ENCODE measurements at regions not wholly inside any gene's neighbourhood (a gene's known extent, or its start where the extent isn't known, plus 50 kb on each side); places are given as distances from the start of the nearest gene placed in this dataset.

GRCh38 chr17:65477600-65477999, 83.8 kb downstream of the AXIN2 start:
- FAIRE-seq (no peak), DNase-seq (ENCODE audit: extremely low spot score, insufficient read length, low read depth) (no peak)

DNA sequence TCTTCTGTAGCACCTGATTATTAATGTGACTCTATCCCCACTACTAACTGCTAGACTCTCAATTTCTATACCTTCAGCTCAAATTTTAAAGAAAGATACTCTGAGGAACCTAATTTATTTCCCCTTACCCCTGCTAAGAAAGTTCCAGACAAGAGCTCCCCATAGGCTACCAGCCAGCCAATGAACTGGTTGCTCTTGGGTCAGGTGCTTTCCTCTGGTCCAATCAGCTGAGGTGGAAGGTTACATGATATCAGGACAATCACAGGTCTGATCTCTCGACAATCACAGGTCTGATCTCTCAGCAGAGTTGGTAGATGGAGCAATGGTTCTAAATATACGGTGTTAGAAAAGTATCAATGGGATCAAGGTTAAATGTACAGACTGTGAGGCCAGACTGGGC, 86.8 kb downstream of the AXIN2 start:
- FAIRE-seq, result no peak
- no peak for DNase-seq (ENCODE audit: extremely low spot score, insufficient read length, low read depth)

DNA sequence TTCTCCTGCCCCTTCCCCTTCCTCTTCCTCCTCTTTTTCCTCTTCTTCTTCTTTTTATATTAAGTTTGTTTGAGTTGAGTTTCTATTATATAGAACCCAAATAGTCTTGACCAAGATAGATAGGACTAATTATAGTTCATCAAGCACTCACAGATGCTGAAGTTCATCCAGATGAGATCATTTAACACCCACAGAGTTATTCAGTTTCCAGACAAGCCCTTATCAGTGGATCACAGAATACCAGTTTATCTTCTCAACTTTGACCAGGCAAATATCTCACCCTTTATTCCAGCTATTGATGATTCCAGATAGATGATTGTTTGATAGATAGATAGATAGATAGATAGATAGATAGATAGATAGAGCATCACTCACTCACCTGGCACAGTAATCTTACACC, 87.5 kb downstream of the AXIN2 start:
- DNase-seq (ENCODE audit: extremely low spot score, insufficient read length, low read depth) (no peak), FAIRE-seq (no peak)

GRCh38 chr17:65473363-65473762, 88.1 kb downstream of the AXIN2 start:
- FAIRE-seq (no peak), DNase-seq (ENCODE audit: extremely low spot score, insufficient read length, low read depth) (no peak)

GRCh38 chr17:65472666-65473309, 88.7 kb downstream of the AXIN2 start:
- DNase-seq (ENCODE audit: extremely low spot score, insufficient read length, low read depth) (no peak), FAIRE-seq (no peak)

DNA sequence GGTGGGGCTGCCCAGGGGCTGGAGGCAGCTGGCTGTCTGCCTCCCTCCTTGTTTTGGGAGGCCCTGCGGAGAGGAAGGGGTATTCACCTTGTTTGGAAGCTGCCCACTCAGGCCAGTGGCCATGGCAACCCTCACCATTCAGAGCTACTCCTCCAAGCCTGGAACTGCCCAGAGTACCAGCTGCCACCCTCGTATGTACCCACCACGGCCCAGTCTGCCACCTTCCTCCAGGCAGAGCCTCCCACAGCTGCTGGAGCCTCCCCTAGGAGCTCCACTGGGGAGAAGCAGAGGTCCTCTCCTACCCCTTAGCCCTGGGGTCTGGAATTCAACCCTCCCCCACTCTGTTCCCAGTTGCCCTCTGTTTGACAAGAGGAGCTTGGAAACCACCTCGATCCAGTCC, 90.7 kb downstream of the AXIN2 start:
- DNase-seq (ENCODE audit: extremely low spot score, insufficient read length, low read depth) (no peak), FAIRE-seq (no peak)

GRCh38 chr17:65468321-65468720, 93.1 kb downstream of the AXIN2 start:
- no peak for FAIRE-seq

GRCh38 chr17:65467156-65467555, 94.3 kb downstream of the AXIN2 start:
- no peak for DNase-seq (ENCODE audit: extremely low spot score, insufficient read length, low read depth)
- no peak for FAIRE-seq

More at GRCh38 chr17:65468321-65468720, 93.1 kb downstream of the AXIN2 start:
- no peak for DNase-seq (ENCODE audit: extremely low spot score, insufficient read length, low read depth)

GRCh38 chr17:65466547-65466946, 94.9 kb downstream of the AXIN2 start:
- FAIRE-seq, result no peak
- DNase-seq (ENCODE audit: extremely low spot score, insufficient read length, low read depth), result no peak

GRCh38 chr17:65463242-65463641, 98.2 kb downstream of the AXIN2 start:
- no peak for FAIRE-seq
- no peak for DNase-seq (ENCODE audit: extremely low spot score, insufficient read length, low read depth)

GRCh38 chr17:65459677-65460347, 101.6 kb downstream of the AXIN2 start:
- FAIRE-seq, result no peak

GRCh38 chr17:65457635-65458257, 103.7 kb downstream of the AXIN2 start:
- DNase-seq (ENCODE audit: extremely low spot score, insufficient read length, low read depth) (no peak), FAIRE-seq (no peak)

More at GRCh38 chr17:65459677-65460347, 101.6 kb downstream of the AXIN2 start:
- DNase-seq (ENCODE audit: extremely low spot score, insufficient read length, low read depth), result no peak

- no peak for FAIRE-seq
- DNase-seq (ENCODE audit: extremely low spot score, insufficient read length, low read depth), result no peak
Measured at GRCh38 chr17:65457183-65457582, 104.3 kb downstream of the AXIN2 start.

DNA sequence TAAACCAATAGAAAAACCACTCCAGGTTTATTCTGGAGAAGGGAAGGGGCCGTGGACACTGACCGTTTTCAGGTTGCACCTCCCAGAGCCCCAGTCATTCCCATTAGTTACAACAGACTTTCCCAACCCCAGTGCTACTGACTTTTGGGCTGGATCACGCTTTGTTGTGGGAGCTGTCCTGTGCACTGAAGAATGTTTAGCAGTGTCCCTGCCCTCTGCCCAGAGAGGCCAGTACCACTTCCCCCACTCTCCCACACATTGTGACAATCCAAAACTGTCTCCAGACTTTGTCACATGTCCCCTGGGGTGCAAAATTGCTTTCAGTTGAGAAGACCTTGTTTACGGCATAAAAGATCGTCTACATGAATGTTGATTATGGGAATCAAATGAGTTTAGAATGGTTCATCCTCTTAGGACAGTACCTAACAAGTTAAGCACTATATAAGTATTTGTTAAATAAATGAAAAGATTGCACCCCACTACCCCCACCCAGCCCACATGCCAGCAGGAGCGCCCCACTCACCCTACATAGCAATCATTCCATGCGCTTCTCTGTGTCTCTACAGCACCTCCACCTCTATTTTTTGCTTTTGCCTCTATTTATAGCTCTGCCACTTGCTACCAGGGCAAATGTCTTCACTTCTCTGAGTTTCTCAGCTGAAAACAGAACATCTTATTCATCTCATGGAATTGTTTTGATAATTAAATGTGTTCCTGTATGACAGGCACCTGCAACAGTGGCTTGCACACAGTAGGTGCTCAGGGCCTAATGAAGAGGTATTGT, 104.9 kb downstream of the AXIN2 start:
- FAIRE-seq (no peak), DNase-seq (ENCODE audit: extremely low spot score, insufficient read length, low read depth) (no peak)

DNA sequence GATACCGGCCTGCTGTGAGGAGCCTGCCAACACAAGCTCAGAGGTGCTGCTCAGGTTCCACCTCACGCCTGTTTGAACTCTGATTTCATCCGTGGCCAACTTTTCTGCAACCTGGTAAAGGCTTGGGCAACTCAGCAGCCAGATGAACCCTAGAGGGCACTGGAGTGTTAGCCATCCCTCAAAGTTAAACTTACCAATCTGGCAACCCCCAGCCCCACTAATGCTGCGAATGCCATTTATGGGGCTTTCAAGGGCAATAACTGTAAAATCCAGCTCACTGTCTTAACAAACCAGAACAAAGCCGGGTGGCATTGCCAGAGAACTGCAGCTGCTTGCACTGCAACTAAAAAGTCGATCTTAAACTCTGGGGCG, 105.5 kb downstream of the AXIN2 start:
- FAIRE-seq (no peak), DNase-seq (ENCODE audit: extremely low spot score, insufficient read length, low read depth) (no peak)

DNA sequence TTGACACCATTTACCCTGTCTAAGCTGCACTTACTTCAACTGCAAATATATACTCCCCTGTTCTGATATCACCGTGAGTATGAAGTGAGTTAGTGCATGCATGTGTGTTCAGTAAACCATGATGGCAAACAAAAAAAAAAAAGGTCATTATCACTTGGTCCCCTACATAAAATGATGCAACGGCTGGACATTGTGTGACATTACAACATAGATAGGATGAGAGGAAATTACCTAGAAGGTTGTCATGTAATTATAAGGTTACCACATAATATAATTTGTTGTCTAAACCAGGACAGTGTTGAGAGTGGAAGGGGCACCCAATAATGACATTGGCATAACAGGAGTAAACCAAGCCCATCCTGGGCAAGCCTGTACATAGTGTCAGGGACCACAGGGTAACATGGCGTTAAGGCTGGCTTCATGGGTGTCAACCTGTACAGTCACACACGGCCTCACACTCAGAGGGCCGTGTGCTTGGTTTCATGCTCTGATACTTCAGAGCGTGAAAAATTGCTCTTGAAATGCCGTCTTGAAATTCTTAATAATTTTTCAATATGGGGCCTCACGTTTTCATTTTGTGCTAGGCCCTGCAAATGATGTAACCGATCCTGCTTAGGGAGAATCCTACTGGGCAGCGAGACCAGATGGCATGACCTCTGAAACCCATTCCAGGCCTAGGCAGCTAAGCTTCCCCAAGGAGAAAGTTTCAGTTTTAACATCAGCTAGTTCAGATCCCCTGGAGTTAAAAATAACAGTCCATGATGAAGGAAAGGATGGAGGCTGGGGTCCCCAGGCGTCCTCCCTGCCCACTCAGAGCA, 106.1 kb downstream of the AXIN2 start:
- DNase-seq (ENCODE audit: extremely low spot score, insufficient read length, low read depth) (no peak), FAIRE-seq (no peak)

- FAIRE-seq, result no peak
- DNase-seq (ENCODE audit: extremely low spot score, insufficient read length, low read depth), result no peak
Measured at GRCh38 chr17:65453204-65453931, 108.1 kb downstream of the AXIN2 start.

DNA sequence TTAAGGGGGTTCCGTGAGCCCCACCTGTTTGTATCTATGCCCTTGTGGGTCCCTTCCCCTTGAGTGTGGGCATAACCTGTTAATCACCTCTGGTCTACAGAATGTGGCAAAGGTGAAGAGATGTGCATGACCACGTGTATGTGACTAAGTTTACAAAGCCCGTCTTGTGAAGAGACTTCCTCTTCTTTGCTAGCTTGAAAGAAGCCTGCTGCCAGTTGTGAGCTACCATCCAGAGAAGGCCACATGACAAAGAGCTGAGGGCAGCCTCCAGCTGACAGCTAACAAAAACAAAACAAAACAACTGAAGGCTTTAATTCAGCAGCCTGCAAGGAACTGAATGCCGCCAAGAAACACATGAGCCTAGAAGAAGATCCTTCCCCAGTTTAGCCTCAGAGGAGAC, 112.0 kb downstream of the AXIN2 start:
- DNase-seq (ENCODE audit: extremely low spot score, insufficient read length, low read depth), result no peak
- no peak for FAIRE-seq

DNA sequence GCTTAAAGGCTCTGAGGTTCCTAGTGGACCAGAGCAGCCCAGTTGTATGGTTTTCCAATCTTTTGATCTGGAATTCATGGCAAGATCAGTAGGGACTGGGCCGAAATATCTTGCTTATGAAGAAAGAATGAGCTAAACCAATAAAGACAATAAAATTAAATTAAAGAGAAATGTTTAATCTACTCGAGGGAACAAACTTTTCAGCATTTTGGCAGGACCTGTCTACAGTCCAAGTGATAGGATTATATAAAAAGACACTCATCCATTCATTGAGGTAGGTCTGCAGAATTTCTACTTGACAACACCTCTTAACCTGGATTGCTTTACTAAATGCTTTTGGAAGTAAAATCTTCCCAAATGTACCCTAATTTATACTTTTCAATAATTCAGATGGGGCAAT, 113.6 kb downstream of the AXIN2 start:
- DNase-seq (ENCODE audit: extremely low spot score, insufficient read length, low read depth) (no peak), FAIRE-seq (no peak)
